Kidney (tissue), 13 donors: ENCODE measurements at regions not wholly inside any gene's neighbourhood (a gene's known extent, or its start where the extent isn't known, plus 50 kb on each side); places are given as distances from the start of the nearest gene placed in this dataset.

ENCODE experiments used
- DNase-seq, 5 donors: peaks; one replicate each; pipeline ENCODE4 v3.0.0-alpha.2; 2013 to 2020
- FAIRE-seq: peaks from 2 replicates; lab custom pipeline; 2012; peaks lifted over from hg19 to GRCh38; lab: Jason Lieb, UNC
- H3K27ac ChIP-seq, 2 donors: one replicate each; pipeline ENCODE4 v1.7.0; 2013; ENCODE audit warnings: low read depth in 2 of 2, low read length in 2 of 2, inconsistent platforms in 1 of 2
- H3K27me3 ChIP-seq: one replicate; pipeline ENCODE4 v1.7.1; 2013; ENCODE audit warnings: low read length, inconsistent platforms; ENCODE audit not compliant: control insufficient read depth, insufficient read depth
- H3K36me3 ChIP-seq, 3 donors: one replicate each; pipeline versions ENCODE4 v1.7.0 to v1.7.1; 2013; ENCODE audit warnings: low read length in 3 of 3, control low read depth in 1 of 3, inconsistent platforms in 1 of 3; ENCODE audit not compliant: insufficient read depth in 3 of 3, control insufficient read depth in 2 of 3
- H3K4me1 ChIP-seq, 3 donors: one replicate each; pipeline versions ENCODE4 v1.7.0 to v1.7.1; 2013; ENCODE audit warnings: low read length in 3 of 3, inconsistent platforms in 1 of 3, low read depth in 1 of 3; ENCODE audit not compliant: control insufficient read depth in 2 of 3, insufficient read depth in 2 of 3
- H3K4me3 ChIP-seq, 3 donors: one replicate each; pipeline versions ENCODE4 v1.7.0 to v1.8.1; 2013; ENCODE audit warnings: low read length in 3 of 3, control low read depth in 1 of 3, inconsistent platforms in 1 of 3
- H3K9ac ChIP-seq, 3 donors: one replicate each; pipeline versions ENCODE4 v1.7.0 to v1.7.1; 2013; ENCODE audit warnings: low read length in 3 of 3, control low read depth in 1 of 3, inconsistent platforms in 1 of 3
- H3K9me3 ChIP-seq, 3 donors: one replicate each; pipeline versions ENCODE4 v1.7.0 to v1.7.1; 2013; ENCODE audit warnings: low read length in 3 of 3, control low read depth in 1 of 3, inconsistent platforms in 1 of 3; ENCODE audit not compliant: control insufficient read depth in 2 of 3, insufficient read depth in 1 of 3
- intact Hi-C: fragments of 100-400 bp; cut with DNase I; formaldehyde crosslinking; loops from one replicate; pipeline ENCODE4 v1.11.1; 2022
- TF ChIP-seq, protein P1 (sequence below): IDR thresholded peaks from 3 replicates; pipeline ENCODE4 v1.5.1; 2012; ENCODE audit warnings: mild to moderate bottlenecking, moderate library complexity, borderline replicate concordance; ENCODE audit not compliant: insufficient read depth; ENCODE audit errors: extremely low read depth
- donor health status: control.
- donor health status: control.
- donor health status: control.
- donor health status: control.
- donor health status: control.
- donor health status: DM: yes; HTN: yes; CAD: no.
- donor health status: Normal renal cell carcinoma (clear cell type).

DNA sequence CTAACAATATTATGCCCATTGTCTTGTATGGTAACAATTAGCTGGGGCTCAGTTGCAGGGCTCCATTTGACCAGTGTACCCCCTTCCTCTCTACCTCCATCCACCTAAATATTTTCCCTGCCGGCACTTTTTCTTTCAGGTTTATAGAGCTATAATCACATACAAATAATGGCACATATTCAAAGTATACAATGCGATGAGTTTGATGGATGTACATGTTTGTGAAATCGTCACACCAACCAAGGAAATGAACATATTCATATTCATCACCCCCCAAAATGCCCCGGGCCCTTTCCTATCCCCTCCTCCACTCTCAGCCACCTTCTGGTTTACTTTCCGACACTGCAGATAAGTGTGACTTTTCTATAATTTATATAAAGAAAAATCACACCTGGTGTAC is 351.5 kb downstream of the GADD45G start:
- Histone ChIP-seq H3K27ac (no peak overlapping the region), H3K9ac (no peak overlapping the region), H3K4me3 (no peak overlapping the region), H3K27me3 (no peaks in the 10 kb centered on the region), H3K36me3 (no peaks in the 10 kb centered on the region), H3K4me1 (peaks cover 0 to 2% (median 0%) of the 10 kb centered on the region in 3 donors), H3K9me3 (no peaks in the 10 kb centered on the region)
- FAIRE-seq (no peak), DNase-seq (no peak)
- intact Hi-C loops = no loop called here
- TF ChIP-seq, protein P1, sequence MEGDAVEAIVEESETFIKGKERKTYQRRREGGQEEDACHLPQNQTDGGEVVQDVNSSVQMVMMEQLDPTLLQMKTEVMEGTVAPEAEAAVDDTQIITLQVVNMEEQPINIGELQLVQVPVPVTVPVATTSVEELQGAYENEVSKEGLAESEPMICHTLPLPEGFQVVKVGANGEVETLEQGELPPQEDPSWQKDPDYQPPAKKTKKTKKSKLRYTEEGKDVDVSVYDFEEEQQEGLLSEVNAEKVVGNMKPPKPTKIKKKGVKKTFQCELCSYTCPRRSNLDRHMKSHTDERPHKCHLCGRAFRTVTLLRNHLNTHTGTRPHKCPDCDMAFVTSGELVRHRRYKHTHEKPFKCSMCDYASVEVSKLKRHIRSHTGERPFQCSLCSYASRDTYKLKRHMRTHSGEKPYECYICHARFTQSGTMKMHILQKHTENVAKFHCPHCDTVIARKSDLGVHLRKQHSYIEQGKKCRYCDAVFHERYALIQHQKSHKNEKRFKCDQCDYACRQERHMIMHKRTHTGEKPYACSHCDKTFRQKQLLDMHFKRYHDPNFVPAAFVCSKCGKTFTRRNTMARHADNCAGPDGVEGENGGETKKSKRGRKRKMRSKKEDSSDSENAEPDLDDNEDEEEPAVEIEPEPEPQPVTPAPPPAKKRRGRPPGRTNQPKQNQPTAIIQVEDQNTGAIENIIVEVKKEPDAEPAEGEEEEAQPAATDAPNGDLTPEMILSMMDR = no peak

DNA sequence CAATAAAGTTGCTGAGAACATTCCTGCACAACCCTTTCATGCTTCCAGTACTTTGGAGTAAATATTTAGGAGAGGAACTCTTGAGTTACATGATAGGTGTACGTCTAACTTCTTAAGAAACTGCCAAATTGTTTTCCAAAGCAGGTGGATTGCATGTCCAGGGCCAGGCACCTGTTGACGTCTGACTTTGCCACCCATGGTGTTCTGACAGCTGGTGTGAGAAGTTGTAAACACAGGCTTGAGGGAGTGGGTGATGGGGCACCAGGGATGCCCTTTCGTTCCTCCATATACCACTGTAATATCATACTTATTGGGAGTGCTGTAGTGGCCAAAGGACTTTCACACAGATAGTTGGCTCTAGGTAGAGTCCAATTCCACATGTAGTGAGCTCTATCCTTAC is 352.1 kb downstream of the GADD45G start:
- H3K27me3 ChIP-seq = no peaks in the 10 kb centered on the region
- H3K27ac ChIP-seq = no peak overlapping the region
- H3K36me3 ChIP-seq = no peaks in the 10 kb centered on the region
- TF ChIP-seq, protein P1 = no peak
- FAIRE-seq (no peak), DNase-seq (no peak)
- H3K9ac ChIP-seq = no peak overlapping the region
- intact Hi-C loops = no loop called here
- peaks cover 0 to 5% (median 0%) of the 10 kb centered on the region in 3 donors for H3K4me1 ChIP-seq
- H3K4me3 ChIP-seq = no peak overlapping the region
- no peaks in the 10 kb centered on the region for H3K9me3 ChIP-seq

DNA sequence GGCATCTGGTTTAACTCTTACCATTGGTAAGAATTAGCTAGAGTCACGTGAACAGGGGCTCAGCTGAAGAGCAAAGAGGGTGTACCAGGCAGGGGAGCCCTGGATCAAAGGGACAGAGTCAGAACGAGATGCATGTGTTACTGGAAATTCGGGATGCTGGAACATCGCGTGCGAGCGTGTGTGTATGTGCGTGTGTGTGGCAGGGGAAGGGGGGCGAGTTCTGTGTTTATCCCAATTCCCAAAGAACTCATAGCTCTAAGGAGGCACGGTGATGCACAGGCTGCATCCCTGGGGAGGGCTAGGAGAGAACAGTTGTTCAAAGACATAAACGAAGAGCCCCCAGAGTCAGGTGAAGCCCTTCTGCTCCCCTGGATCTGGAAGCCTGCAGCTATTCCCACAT is 353.3 kb downstream of the GADD45G start:
- Histone ChIP-seq H3K4me1 (peaks cover 0 to 5% (median 0%) of the 10 kb centered on the region in 3 donors), H3K27me3 (no peaks in the 10 kb centered on the region), H3K36me3 (no peaks in the 10 kb centered on the region), H3K27ac (no peak overlapping the region), H3K9me3 (no peaks in the 10 kb centered on the region), H3K4me3 (no peak overlapping the region), H3K9ac (no peak overlapping the region)
- DNase-seq (no peak), FAIRE-seq (no peak)
- intact Hi-C loops = no loop called here
- TF ChIP-seq, protein P1 = no peak

DNA sequence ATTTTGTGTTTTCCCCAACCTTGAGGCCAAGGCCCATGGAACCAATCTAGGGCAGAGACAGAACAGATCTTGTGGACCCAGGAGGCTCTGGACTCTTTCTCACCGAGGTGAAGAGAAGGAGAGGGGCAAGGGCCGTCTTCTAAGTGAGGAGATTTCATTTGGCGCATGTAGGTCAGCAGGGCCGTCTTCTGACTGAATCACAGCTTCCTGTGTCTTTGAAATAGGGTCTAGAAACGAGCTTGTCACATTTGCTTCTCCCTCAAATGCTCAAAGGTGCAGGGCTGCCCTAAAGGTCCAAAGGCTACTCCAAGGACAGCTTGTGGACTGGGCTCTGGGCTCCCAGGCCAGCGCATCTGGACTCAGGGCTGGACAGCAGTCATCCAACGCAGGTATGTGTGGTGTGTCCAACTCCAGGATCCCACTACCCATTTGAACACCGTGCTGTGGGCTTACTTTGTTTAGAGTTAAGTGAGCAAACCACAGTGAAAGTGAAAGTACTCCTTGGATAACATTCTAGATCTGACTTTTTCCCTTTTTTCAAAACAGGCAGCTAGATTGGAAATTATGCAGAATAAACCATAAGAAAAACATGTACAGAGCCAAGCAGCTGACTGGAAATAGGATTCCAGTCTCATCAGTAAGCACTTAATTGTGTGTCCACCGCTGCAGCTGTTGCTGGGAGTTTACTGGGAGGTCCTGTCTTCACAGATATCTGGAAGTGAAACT is 357.0 kb downstream of the GADD45G start:
- no peaks in the 10 kb centered on the region for H3K9me3 ChIP-seq
- intact Hi-C loops = no loop called here
- peaks cover 0 to 3% (median 0%) of the 10 kb centered on the region in 3 donors for H3K4me1 ChIP-seq
- peak in 1 of 5 donors; percentile 42 for DNase-seq
- H3K27me3 ChIP-seq = no peaks in the 10 kb centered on the region
- no peaks in the 10 kb centered on the region for H3K36me3 ChIP-seq
- peak overlapping the region in 1 of 3 donors; percentile 15 for H3K4me3 ChIP-seq
- TF ChIP-seq, protein P1 = no peak
- no peak overlapping the region for H3K27ac ChIP-seq
- no peak for FAIRE-seq
- H3K9ac ChIP-seq = no peak overlapping the region
